Activated naive CD4-positive, alpha-beta T cell (primary cell): ENCODE measurements at regions not wholly inside any gene's neighbourhood (a gene's known extent, or its start where the extent isn't known, plus 50 kb on each side); places are given as distances from the start of the nearest gene placed in this dataset.

ENCODE experiments used
- DNase-seq, 4 experiments: peaks; one replicate each; lab custom pipeline; 2025; lab: John Stamatoyannopoulos, UW

DNA sequence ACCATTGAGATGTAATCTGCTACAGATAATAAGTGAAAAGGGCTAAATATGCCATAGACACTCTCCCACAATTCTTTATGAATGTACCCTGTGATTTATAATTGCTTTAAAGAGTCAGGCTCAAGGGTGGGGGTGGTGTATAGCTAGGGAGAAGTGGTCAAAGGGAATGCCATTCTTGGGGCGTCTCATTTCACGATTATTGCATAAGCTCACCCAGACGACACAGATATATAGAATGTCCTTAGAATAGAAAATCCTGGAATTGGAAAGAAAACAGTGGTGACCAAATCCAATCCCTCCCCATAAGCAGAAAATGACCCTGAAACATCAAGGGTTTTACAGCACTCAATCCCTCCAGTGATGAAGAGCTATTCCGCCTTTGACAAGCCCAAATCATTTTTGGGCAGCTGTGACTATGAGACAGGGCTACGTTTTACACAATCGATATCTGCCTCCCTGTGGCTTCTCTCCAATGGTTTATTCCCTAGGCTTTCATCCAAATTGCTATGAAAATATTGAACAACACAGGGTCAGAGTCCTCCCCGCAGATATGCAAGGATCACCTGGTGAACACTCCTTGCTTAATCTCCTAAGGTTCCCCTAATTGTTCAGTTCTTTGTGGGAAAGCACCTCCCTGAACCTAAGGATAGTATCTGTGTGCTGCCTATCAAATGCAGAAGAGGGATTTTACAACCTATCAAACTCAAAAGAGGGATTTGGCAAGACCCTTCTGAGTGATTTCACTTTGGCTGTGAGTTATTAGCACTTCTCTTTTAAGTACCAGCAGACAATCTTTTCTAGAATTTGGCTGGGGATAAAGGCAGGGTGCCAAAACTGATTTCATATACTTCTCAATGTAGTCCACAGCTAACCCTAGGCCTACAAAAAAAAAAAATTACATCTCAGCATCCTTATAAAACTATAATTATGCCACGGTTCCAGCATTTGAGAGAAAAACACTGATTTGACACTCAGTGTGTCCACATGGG lies 144.9 kb upstream of the CDH6 start:
- no peak for DNase-seq

DNA sequence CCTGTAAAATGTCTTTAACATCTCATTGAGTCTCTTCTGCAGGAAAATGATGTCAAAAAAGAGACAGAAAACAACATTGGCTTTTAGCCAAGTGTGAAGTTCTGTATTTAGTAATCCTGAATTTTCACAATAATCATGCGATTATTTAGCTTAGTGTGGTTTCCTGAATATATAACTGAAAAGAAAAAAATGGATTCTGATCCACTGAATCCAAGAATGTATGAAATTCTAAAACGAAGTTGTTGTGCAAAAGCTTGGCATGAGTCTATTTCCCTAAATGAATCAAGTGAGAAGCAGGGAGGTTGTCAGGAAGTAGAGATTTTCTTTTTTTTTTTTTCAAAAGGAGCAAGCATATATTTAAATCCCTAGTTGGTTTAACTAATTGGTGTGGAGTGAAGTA lies 145.9 kb upstream of the CDH6 start:
- DNase-seq = no peak

DNA sequence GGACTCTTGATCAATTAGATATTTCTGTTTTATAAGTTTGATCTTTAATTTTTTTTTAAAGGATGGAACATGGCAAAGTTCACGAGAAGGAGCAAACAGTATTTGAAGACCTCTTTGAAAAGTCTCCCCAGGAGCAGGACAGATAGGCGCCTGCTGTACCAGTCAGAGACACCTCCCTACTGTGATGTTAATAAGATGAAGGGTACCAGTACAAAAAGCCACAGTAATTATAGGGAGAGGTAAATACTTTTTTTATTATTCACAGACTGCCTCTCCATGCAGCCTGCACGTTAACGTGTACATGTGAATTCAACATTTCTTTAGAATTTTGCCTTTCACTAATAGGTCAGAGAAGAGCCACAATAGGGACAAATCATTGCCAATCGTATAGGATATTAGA lies 146.5 kb upstream of the CDH6 start:
- no peak for DNase-seq

DNA sequence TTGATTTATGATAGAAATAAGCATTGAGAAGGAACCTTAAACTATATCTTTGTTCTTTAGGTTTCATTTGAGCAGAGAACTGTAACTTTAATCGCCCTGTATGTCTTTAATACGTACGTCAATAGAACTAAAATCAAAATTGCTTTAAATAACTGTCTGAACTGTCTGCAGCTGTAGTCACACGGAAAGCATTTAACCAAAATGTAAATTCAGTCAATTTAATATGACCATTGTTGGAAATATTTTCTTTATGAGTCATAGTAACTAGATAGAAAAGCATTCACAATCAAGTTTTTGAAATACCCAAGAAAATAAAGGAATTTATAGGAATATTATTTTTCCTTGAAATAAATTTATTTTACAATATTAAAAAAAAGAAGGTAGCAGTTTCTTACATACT lies 157.1 kb upstream of the CDH6 start:
- no peak for DNase-seq

DNA sequence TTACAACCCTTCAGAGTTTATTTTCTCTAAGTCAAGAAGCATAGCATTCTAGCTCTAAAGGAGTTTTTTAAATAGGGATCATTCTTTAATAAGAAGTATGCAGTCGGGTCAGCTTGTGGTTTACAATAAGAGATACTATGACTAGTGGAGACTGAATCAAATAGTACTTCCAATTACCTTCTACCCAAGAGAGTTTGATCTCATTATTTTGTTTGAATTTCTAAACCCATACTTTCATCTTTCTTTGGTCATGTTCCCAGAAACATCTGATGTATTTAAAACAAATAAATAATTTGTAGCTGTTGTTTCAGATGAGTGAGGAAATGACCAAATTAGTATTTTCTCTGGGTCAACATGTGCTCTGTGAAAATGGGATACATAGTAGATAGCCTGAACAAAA lies 160.2 kb upstream of the CDH6 start:
- no peak for DNase-seq

DNA sequence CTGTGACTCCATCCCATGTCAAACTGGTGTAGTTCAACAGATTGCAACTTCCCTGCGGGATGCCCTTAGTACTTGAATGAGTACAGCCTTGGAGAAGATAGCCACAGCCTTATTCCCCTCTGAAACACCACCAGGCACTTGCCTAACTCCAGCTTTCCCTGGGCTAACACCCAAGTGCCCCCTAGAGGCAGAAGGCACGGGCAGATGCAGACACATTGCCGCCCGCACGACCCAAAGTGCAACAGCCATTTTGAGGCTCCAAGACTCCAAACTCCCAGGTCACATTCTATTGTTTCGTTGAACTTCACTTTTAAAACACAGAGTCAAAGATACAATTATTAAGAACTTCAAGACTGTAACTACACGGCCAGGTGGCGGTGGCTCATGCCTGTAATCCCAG lies 163.6 kb upstream of the CDH6 start:
- DNase-seq = no peak

DNA sequence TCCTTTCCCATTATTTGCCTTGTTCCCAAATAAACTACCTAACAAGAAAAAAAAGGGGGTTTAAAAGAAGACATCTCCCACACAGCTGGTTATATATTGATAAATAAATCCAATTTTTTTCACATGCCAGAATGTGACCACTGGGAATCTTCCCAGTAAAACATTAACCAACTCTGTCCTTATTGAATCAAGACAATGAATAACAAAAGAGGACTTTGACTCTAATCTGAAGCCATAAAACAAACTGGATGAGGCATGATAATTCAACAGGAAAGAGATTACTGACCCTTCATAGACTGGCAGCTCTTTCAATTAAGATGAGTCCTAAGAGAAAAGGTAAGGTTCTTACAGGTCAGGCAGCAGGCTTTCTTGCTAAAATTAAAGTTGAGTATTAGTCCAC lies 165.8 kb upstream of the CDH6 start:
- no peak for DNase-seq

DNA sequence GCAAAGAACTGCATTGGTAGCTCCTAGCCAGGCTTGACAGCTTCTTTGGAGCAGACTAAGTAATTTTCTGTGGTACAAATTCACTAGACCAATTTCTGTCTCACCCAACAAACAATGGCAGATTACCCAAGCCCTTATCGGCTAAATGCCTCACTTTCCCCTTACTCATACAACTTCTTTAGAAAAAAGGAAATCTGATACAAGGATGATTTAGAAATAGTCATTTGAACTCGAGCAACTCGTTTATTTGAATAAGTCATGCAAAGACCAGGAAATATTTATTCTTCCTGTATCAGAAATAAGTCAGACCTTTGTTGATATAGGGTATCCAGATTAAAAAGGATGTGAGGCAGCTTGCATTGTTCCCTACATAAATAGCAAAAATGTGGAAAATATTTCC lies 170.4 kb upstream of the CDH6 start:
- DNase-seq = no peak

DNA sequence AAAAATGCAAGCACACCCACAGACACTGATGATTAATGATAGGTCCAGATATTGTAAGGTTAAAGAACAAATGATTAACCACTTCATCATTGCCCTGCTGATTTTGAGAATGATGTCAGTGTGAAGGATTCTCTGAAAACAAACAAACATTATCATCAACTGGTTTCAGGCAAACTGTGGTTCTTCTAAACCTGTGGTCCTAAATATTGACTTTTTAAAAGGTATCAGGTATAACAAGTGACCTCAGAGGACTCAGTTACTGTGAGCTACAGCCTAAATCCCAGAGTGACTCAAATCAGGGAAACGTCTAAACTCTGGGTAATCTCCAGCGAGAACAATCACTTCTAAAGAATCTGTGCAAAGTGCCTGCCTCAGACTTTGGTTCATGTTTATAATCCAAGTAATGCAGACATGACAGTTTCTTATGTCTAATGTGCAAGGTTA lies 172.3 kb upstream of the CDH6 start:
- DNase-seq = no peak

DNA sequence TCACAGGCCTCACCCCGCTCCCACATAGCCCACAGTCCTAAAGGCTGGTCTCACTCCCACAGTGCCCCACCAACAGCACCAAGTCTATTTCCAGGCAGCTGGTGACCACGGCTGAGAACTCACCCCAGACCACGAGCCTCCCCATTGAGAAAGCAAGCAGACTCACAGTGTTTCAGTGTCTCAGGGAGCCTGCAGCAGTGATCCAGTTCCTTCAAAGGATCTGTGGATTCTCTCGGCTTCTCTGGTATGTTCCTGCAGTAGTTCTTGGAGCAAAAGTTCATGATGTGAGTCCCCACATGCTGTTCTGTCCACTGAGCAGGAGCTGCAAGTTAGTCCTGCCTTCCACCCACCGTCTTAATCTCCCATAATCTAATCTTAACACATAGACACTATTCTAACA lies 185.3 kb upstream of the CDH6 start:
- no peak for DNase-seq

DNA sequence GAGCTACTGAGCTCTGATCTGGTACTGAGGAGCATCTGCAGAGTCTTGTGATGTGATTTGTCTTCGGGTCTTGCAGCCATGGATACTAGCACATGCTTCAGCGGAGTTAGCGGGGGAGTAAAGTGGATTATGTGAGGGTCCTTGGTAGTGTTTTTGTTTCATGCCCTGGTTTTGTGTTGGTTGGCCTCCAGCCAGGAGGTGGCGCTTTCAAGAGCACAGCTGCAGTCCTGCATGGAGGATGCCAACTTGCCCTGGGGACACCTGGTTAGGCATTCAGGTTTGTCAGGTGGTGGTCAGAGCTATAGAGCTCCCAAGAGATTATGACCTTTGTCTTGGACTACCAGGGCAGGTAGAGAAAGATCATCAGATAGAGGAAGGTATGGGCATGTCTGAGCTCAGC lies 185.8 kb upstream of the CDH6 start:
- no peak for DNase-seq

DNA sequence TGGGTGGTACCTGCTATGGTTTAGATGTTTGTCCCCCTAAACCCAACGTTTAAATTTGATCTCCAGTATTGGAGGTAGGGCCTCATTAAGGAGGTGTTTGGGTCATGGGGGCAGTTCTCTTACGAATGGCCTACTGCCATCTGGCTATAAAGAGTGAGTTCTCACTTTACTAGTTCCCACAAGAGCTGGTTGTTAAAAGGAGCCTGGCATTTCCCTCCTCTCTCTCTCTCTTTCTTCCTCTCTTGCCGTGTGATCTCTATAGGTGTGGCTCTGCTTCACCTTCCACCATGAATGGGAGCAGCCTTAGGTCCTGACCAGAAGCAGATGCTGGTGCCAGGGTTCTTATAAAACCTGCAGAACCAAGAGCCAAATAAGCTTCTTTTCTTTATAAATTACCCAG lies 193.2 kb upstream of the CDH6 start:
- no peak for DNase-seq

DNA sequence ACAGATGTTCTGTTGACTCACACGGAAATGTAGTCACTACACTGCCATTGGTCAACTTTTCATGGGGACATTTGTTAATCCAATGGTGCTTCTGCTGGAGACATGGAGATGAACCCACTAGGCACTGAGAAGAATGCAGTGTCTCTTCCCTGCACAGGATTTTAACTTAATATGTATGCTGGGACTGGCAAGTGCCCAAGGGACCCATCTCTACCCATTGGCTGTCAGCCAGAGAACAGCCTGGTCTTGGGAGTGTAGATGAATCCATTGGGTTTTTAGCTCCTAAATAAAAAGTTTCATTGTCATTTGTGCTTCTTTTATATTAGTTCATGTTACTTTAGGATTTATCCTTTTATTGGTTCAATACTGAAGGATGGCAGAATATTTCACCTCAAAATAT lies 195.8 kb upstream of the CDH6 start:
- DNase-seq = no peak

DNA sequence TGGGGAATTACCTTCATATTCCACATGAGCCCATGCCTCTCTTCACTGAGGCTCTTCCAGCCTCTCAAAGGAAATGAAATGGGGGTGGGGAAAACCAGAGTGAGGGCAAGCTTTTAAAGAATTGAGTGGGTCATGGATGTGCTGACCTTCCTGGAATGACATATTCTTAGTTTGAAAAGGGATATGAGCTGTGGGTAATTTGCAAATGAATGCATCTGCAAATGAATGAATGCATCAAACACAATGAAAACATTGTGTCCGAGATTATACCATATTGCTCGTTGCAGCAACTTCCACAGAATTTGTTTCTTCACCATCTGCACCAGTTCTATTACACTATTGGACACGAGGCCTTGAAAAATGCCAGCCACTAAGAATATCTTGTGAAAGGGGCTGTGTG lies 198.6 kb upstream of the CDH6 start:
- DNase-seq = no peak

DNA sequence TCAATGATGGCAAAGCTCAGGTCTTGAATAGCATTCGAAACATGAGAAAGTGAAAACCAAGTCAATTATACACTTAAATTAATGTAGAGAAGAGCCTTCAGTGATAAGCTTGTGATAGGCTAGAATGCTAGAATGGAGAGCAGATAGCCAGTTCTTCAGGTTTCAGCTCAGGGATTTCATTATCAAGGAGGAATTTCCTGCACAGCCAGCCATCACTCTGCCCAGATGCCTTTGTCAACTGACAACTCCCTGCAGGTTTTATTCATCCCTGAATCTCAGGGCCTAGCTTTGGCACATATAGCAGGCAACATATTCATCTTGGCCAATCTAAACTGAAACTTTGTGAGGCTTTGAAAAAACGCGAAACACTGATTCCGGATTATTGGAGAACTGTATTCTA lies 199.3 kb upstream of the CDH6 start:
- no peak for DNase-seq

DNA sequence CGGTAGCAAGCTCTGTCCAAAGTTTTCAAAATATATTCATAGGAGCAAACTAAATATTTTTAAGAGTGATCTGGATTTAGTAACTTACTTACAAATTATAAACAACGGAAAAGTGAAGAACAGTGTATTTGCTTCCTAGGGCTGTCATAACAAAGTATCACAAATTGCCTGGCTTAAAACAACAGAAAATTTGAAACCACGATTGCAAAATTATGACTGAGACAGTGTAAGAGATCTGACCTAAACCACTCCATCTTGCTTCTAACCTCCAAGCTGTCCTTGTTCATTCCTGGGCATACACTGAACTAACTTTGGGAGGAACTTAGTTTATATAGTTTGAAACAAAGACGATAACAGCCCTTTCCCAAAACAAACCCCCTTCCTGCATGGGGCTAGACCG lies 202.0 kb upstream of the CDH6 start:
- no peak for DNase-seq

DNA sequence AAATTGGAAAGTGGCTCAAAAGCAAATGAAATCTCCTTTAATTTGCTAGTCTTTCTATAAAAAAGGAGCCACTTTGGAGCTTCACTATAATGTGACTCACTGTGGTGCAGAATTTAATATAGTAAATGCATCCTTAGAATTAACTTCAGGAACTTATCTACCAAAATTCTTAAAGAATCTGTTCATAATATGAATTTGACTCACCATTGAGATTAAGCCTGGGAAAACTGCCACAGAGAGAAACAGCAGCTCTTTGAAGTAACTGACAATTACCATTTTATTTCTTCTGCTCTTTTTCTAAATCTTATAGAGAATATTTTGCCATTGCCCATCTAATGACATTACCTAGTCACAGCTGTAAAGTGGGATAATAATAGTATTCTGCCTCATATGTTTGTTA lies 211.9 kb upstream of the CDH6 start:
- DNase-seq = no peak

DNA sequence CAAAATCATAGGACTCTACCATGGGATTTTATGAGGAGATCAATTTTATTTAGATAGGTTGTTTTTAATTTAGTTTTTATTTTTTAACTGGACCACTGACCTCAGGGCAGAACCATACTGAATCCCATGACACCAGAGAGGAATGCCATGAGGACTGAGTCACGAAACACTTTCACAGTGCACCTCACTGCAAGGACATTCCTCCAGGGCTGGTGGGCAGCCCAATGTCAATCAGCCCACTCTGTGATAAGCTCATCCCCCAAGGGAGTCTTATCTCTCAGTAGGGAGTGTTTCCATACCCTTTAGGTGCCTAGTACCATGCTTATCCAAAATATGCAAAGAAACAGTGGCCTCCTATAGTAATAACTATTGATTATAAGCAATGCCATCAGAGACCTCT lies 224.5 kb upstream of the CDH6 start:
- no peak for DNase-seq

DNA sequence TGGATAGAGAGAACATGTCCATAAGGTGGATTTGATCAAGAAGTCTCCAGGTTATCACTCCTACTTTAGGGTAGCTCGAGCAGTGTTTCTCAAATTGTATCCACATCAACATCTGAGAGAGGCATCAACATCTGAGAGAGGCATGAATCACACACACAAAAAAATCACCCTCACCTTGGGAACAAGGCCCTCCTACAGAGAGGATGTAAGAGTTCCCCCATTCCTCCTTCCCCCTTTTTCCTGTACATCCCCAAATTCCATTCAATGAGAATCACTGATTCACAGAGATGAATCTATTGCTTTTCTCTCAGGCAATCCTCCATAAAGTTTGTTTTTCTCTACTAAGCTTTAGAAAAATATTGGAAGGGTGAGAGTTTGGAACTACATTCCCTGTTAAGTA lies 233.4 kb upstream of the CDH6 start:
- no peak for DNase-seq

DNA sequence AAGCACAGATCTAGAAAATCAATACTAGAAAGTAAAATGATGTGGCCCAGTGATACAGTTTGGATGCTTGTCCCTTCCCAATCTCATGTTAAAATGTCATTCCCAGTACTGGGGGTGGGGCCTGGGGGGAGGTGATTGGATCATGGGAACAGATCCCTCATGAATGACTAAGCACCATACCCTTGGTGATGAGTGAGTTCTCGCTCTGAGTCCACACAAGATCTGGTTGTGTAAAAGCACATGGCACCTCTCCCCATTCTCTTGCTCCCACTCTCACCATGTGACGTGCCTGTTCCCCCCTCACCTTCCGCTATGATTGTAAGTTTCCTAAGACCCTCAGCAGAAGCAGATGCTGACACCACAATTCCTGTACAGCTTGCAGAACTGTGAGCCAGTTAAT lies 234.2 kb upstream of the CDH6 start:
- DNase-seq = no peak

DNA sequence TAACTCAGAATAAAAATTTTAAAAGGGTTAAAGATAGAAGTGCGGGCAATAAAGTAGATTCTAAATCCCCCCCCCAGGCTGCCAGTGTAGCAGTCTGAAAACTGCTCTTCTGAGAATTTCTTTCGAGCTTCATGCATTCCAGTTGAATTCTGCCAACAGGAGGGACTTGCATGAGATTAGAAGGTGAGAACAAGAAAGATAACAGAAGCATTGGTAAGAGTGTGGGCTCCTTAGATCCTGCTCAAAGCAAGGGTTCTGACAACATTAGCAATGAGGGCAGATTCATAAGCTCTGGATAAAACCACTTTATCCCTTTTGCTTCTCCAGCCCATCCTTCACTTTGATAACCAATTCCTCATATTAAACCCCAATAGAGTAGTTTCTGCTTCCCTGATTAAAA lies 235.9 kb upstream of the CDH6 start:
- no peak for DNase-seq

DNA sequence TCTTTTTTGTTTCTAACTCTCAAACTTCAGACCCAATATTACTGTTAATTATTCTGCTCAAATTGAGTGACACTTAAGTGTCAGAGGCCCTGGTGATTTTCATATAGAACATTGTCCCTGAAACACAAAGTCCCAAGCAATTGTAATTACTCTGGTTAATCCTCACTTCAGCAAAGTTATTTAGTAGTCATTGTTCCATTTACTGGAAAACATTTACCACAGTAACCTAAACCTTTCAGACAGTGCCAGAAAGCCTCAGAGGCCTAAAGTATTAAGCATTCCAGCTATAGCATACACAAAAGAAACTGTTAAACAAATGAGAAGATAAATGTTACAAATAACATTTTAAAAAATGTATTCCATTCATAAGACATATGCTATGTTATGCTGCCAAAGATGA lies 237.2 kb upstream of the CDH6 start:
- DNase-seq = no peak

DNA sequence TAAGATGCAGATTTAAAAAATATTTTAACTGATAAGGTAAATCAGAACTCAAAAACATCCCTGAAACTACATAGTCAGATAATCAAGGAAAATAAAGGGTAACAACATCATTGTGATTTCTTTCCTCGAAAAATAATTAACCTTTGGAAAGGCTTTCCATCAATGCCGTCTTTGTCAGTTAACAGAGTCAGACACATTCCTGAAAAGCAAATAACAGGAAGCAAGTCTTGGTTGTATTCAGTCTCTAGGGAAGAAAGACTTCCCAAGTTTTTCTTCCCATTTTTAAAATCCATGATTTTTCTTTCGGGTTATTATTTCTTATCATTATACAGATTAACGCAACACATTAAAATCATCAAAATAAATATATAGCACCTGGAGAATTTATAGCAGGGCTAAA lies 256.4 kb upstream of the CDH6 start:
- no peak for DNase-seq

DNA sequence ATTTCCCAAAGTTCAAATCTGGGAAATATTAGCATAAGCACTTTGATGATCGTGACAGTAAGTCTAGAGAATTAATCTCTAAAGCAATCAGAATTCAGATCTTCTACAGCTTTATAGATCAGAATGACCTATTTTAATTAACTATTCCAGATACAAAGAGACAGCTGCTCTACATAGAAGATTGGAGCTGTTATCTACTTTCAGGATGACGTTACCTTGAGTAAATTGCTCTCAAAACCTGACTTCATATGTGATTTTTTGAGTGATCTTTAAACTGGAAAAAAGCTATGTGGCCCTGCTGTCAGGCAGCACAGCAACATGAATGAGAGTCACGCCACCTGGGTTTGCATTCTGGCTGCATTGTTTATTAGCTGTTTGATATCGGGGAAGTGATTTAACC lies 259.9 kb upstream of the CDH6 start:
- DNase-seq = no peak
